HepG2 (cell line): ENCODE measurements at regions not wholly inside any gene's neighbourhood (a gene's known extent, or its start where the extent isn't known, plus 50 kb on each side); places are given as distances from the start of the nearest gene placed in this dataset.

Experiments
- ATAC-seq: fragments of 200-7000 bp; cut with Tn5 transposase; 3 replicates; pipeline ENCODE4 v1.9.1; 2020; ENCODE audit warnings: mild to moderate bottlenecking, moderate library complexity
- BruUV-seq: library from RNA; stranded (reverse); fragments of 400-500 nt; replicated peaks from 2 replicates; lab custom pipeline; 2021; lab: Mats Ljungman, UMichigan
- CTCF ChIA-PET: fragments of 300-600 bp; formaldehyde crosslinking; extraction: SDS; loops from one replicate; lab custom pipeline; 2021; ENCODE audit warnings: low total read pairs, inconsistent platforms, low intra/inter-chr PET ratio; lab: Yijun Ruan, JAX
- POLR2A ChIA-PET: fragments of 350-600 bp; sonication (Branson Sonifier 250); formaldehyde crosslinking; loops from one replicate; lab custom pipeline; 2020; ENCODE audit warnings: antibody characterized with exemption, inconsistent platforms; lab: Yijun Ruan, JAX
- DNase-seq: peaks from one replicate; pipeline ENCODE4 v3.0.0-alpha.2; 2015; ENCODE audit warnings: low spot score
- FAIRE-seq: peaks from 3 replicates; lab custom pipeline; 2011; peaks lifted over from hg19 to GRCh38; lab: Jason Lieb, UNC
- H2AFZ ChIP-seq: one replicate; pipeline ENCODE4 v1.6.1; 2011; ENCODE audit warnings: low read length, inconsistent platforms
- H3K27ac ChIP-seq: fragments of 300-600 bp; 3 replicates; pipeline ENCODE4 v1.8.0; 2011; ENCODE audit warnings: mixed run types, mild to moderate bottlenecking, mixed read lengths, low read length, inconsistent platforms; ENCODE audit not compliant: insufficient read depth; ENCODE audit errors: extremely low read length
- H3K27me3 ChIP-seq, 2 experiments: fragments of 200-600 bp in 1 of 2; 2 replicates in 1 of 2; 3 replicates in 1 of 2; pipeline versions ENCODE4 v1.6.0 to v1.8.0; 2011; ENCODE audit warnings: low read length in 2 of 2, mild to moderate bottlenecking in 2 of 2, moderate library complexity in 2 of 2, inconsistent platforms in 1 of 2; ENCODE audit not compliant: insufficient read depth in 2 of 2, control insufficient read depth in 1 of 2
- H3K36me3 ChIP-seq, 2 experiments: fragments of 200-600 bp in 1 of 2; replicated peaks in 1 of 2; 2 replicates in 1 of 2; 3 replicates in 1 of 2; pipeline versions ENCODE4 v1.5.1 to v1.8.0; 2011; ENCODE audit warnings: low read length in 2 of 2, inconsistent platforms in 1 of 2; ENCODE audit not compliant: insufficient read depth in 2 of 2, control insufficient read depth in 1 of 2
- H3K4me1 ChIP-seq: 2 replicates; pipeline ENCODE4 v1.5.1; 2012; ENCODE audit warnings: low read length, inconsistent platforms; ENCODE audit not compliant: insufficient read depth
- H3K4me2 ChIP-seq: 2 replicates; pipeline ENCODE4 v1.6.0; 2011; ENCODE audit warnings: low read depth, low read length, inconsistent platforms
- H3K4me3 ChIP-seq, 3 experiments: fragments of 200-600 bp in 1 of 3; sonication (generic), shearing (Covaris generic) in 1 of 3; replicated peaks in 1 of 3; 2 replicates each; pipeline ENCODE4 v1.5.1; 2011 to 2016; ENCODE audit warnings: low read length in 3 of 3, inconsistent platforms in 2 of 3, low read depth in 2 of 3, mild to moderate bottlenecking in 2 of 3, control low read depth in 1 of 3, mixed read lengths in 1 of 3; ENCODE audit not compliant: insufficient read depth in 1 of 3
- H3K79me2 ChIP-seq: one replicate; pipeline ENCODE4 v1.6.1; 2011; ENCODE audit warnings: low read length, inconsistent platforms; ENCODE audit not compliant: insufficient read depth
- H3K9ac ChIP-seq: 2 replicates; pipeline ENCODE4 v1.6.0; 2011; ENCODE audit warnings: mild to moderate bottlenecking, low read depth, low read length, inconsistent platforms; ENCODE audit not compliant: insufficient read depth
- H3K9me3 ChIP-seq: 2 replicates; pipeline ENCODE4 v1.5.1; 2012; ENCODE audit warnings: mild to moderate bottlenecking, low read length
- H4K20me1 ChIP-seq: 2 replicates; pipeline ENCODE4 v1.6.0; 2011; ENCODE audit warnings: inconsistent platforms, mild to moderate bottlenecking, low read length, moderate library complexity; ENCODE audit not compliant: insufficient read depth
- CAMTA2 ChIP-seq: sonication (generic); formaldehyde crosslinking; IDR thresholded peaks from 2 replicates; pipeline ENCODE4 v1.4.0; 2020; ENCODE audit warnings: mild to moderate bottlenecking, missing genetic modification reagents, borderline replicate concordance
- E2F2 ChIP-seq: sonication (generic); formaldehyde crosslinking; IDR thresholded peaks from 2 replicates; pipeline ENCODE4 v1.4.0; 2020; ENCODE audit warnings: missing genetic modification reagents, borderline replicate concordance
- LCORL ChIP-seq, 2 experiments: fragments of 450-650 bp in 1 of 2; sonication (generic) in 1 of 2; formaldehyde crosslinking in 1 of 2; IDR thresholded peaks; 2 replicates each; pipeline versions ENCODE4 v1.5.0 to v1.6.1; 2017 to 2020; ENCODE audit warnings: antibody characterized with exemption in 1 of 2, missing genetic modification reagents in 1 of 2
- MAFG ChIP-seq: sonication (generic); formaldehyde crosslinking; IDR thresholded peaks from 2 replicates; pipeline ENCODE4 v1.5.1; 2020; ENCODE audit warnings: mild to moderate bottlenecking, missing genetic modification reagents
- NFATC3 ChIP-seq: sonication (generic); formaldehyde crosslinking; IDR thresholded peaks from 2 replicates; pipeline ENCODE4 v1.5.1; 2020; ENCODE audit warnings: mild to moderate bottlenecking, missing genetic modification reagents
- NR2F6 ChIP-seq, 2 experiments: IDR thresholded peaks; 2 replicates each; pipeline ENCODE4 v1.6.1; 2016; ENCODE audit warnings: antibody characterized with exemption in 1 of 2, mild to moderate bottlenecking in 1 of 2
- SALL2 ChIP-seq: sonication (generic); formaldehyde crosslinking; IDR thresholded peaks from 2 replicates; pipeline ENCODE4 v1.8.1; 2023; ENCODE audit warnings: mild to moderate bottlenecking, missing genetic modification reagents, inconsistent platforms
- TBX2 ChIP-seq: sonication (generic); formaldehyde crosslinking; IDR thresholded peaks from 2 replicates; pipeline ENCODE4 v1.5.0; 2020; ENCODE audit warnings: missing genetic modification reagents, mild to moderate bottlenecking, borderline replicate concordance
- ZBTB3 ChIP-seq: sonication (generic); formaldehyde crosslinking; IDR thresholded peaks from 2 replicates; pipeline ENCODE4 v1.4.0; 2020; ENCODE audit warnings: low read depth, mild to moderate bottlenecking, moderate library complexity, missing genetic modification reagents, borderline replicate concordance
- ZFY ChIP-seq: sonication (generic); formaldehyde crosslinking; IDR thresholded peaks from 2 replicates; pipeline ENCODE4 v1.4.0; 2020; ENCODE audit warnings: missing genetic modification reagents
- WGBS: methylation state at CpG from one replicate; pipeline ENCODE4 v1.1.6; 2017; ENCODE audit warnings: low lambda C conversion rate; 5-methylcytosine and 5-hydroxymethylcytosine counted together
- in situ Hi-C: cut with HindIII; loops from 2 replicates; pipeline ENCODE4 v1.10.0; 2017; ENCODE audit warnings: low pct_unique_long_range_greater_than_20kb; ENCODE audit not compliant: extremely low pct_ligation_motif_present
- intact Hi-C: fragments of 100-400 bp; cut with micrococcal nuclease; formaldehyde crosslinking; loops from one replicate; pipeline ENCODE4 v1.10.0; 2022; ENCODE audit not compliant: unreplicated experiment
- TF ChIP-seq, protein P1 (sequence below): sonication (generic); formaldehyde crosslinking; IDR thresholded peaks from 2 replicates; pipeline ENCODE4 v1.9.0; 2021; ENCODE audit warnings: missing genetic modification reagents, mild to moderate bottlenecking, borderline replicate concordance

DNA sequence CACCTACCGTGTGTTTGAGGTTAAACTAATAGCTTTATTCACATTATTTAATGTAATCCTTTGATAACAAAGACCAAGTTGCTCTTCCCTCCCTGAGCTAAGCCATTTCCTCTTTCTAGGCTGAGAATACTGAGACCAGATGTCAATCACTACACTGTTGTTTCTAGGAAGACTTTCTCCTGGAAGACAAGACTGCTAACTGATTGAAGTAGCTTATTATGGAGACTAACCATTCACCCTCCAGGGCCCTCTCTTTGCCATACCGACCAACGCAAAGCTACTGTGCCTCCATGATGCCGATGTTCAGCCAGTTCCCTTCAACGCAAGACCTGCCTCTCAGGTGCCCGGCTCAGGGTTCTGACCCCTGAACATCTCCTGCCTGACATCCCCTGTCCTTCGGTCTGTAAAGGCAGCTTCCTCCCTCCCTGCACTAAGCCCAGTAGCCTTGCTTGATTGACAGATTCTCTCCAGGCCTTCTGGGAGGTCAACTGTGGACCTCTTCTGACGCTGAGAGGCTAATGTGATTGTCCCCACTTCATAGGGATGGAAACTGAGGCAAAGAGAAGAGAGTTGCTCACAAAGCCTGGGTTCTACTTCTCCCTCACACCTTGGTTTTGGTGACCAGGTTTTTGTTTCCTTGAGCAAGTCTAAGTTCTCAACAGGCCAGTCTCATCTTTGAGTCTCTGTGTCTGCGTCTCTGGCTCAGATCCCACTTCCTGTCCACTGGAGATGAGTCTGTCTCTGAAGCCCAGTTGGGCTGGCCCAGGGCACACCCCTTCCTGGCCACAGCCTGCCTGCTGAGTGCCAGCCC is 259.7 kb upstream of the IRX2 start:
- Histone ChIP-seq H2AFZ (no peak overlapping the region), H3K9me3 (no peaks in the 10 kb centered on the region), H3K9ac (no peak overlapping the region), H3K36me3 (no peaks in the 10 kb centered on the region), H3K4me3 (no peak overlapping the region), H4K20me1 (no peaks in the 10 kb centered on the region), H3K27ac (no peak overlapping the region), H3K4me1 (no peaks in the 10 kb centered on the region), H3K27me3 (peaks cover 0 to 5% of the 10 kb centered on the region in 2 experiments; a peak in 1 of 5 replicates), H3K4me2 (no peak overlapping the region), H3K79me2 (no peaks in the 10 kb centered on the region)
- FAIRE-seq = no peak
- no TSS peak for BruUV-seq
- in situ Hi-C loops = no loop called here
- CTCF ChIA-PET = no interaction called here
- intact Hi-C loops = no loop called here
- WGBS = 8% methylated on average over 7 of the region's 9 CpGs
- ATAC-seq = no peak
- DNase-seq = no peak
- POLR2A ChIA-PET = no interaction called here
- TF ChIP-seq CAMTA2 (CRISPR knock-in tag) (no peak), MAFG (no peak)
- TF ChIP-seq, protein P1, sequence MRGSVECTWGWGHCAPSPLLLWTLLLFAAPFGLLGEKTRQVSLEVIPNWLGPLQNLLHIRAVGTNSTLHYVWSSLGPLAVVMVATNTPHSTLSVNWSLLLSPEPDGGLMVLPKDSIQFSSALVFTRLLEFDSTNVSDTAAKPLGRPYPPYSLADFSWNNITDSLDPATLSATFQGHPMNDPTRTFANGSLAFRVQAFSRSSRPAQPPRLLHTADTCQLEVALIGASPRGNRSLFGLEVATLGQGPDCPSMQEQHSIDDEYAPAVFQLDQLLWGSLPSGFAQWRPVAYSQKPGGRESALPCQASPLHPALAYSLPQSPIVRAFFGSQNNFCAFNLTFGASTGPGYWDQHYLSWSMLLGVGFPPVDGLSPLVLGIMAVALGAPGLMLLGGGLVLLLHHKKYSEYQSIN (CRISPR knock-in tag) = no peak

DNA sequence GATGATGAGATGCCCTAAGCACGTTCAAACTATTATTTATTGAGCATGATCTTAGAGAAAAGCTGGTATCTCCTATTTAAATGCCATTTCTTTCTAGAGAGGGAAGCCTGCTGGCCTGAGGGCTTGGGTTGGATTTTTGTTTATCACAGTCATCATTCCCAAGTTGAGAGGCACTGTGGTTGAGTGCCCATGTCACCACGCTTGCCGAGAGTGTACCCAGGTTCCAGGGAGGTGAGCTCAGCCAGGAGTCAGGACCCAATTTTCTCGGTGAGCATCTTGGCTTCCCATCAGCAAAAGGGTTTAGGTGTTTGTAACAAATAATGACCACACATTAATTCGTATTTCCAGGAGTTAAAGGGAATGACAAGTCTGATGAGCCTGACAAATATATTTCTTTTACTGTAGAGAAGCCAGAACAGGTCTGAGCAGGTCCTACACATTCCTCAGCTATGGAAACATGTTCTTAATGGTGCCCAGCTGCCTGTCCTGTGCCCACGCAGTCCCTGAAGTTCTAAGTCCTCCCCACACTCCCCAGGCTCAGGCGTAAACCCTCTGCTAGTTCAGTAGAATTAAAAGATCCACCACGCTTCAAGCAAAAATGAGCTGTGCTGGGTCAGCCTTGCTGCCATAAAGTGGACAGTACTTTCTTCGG is 258.9 kb upstream of the IRX2 start:
- no peak for ATAC-seq
- Histone ChIP-seq H2AFZ (no peak overlapping the region), H3K9me3 (no peaks in the 10 kb centered on the region), H3K9ac (no peak overlapping the region), H4K20me1 (no peaks in the 10 kb centered on the region), H3K79me2 (no peaks in the 10 kb centered on the region), H3K36me3 (no peaks in the 10 kb centered on the region), H3K4me3 (no peak overlapping the region), H3K4me1 (no peaks in the 10 kb centered on the region), H3K27ac (no peak overlapping the region), H3K4me2 (no peak overlapping the region), H3K27me3 (peaks cover 0 to 5% of the 10 kb centered on the region in 2 experiments; a peak in 1 of 5 replicates)
- 2% methylated on average over 9 of the region's 9 CpGs for WGBS
- intact Hi-C loops (no loop called here), in situ Hi-C loops (no loop called here)
- BruUV-seq = no TSS peak
- FAIRE-seq = no peak
- ChIA-PET CTCF (no interaction called here), POLR2A (no interaction called here)
- no peak for DNase-seq
- TF ChIP-seq ZFY (CRISPR knock-in tag) (no peak), ZBTB3 (CRISPR knock-in tag) (no peak), NFATC3 (CRISPR knock-in tag) (no peak), E2F2 (CRISPR knock-in tag) (no peak), SALL2 (CRISPR knock-in tag) (no peak), LCORL (IDR thresholded peaks at IDR 0.05) (no peak), LCORL (CRISPR knock-in tag; IDR thresholded peaks at IDR 0.05) (no peak), NR2F6 (IDR thresholded peaks at IDR 0.05) (no peak), NR2F6 (CRISPR knock-in tag; IDR thresholded peaks at IDR 0.05) (no peak), TBX2 (no peak)
